KMS-11 (cell line): ENCODE measurements at regions not wholly inside any gene's neighbourhood (a gene's known extent, or its start where the extent isn't known, plus 50 kb on each side); places are given as distances from the start of the nearest gene placed in this dataset.

Experiments used
- H2AFZ ChIP-seq: fragments of 200-600 bp; sonication (generic); 2 replicates; pipeline ENCODE4 v1.6.1; 2016; ENCODE audit warnings: antibody characterized with exemption, mixed run types, low read depth
- H3K27ac ChIP-seq: fragments of 200-600 bp; sonication (generic); 2 replicates; pipeline ENCODE4 v1.6.1; 2016; ENCODE audit warnings: mild to moderate bottlenecking, mixed run types
- H3K27me3 ChIP-seq: fragments of 200-600 bp; sonication (generic); 2 replicates; pipeline ENCODE4 v1.6.1; 2017; ENCODE audit warnings: mild to moderate bottlenecking, low read depth, mixed run types, moderate library complexity; ENCODE audit not compliant: insufficient read depth
- H3K36me3 ChIP-seq: fragments of 200-600 bp; sonication (generic); 2 replicates; pipeline ENCODE4 v1.6.1; 2017; ENCODE audit warnings: mild to moderate bottlenecking, mixed run types; ENCODE audit not compliant: insufficient read depth
- H3K4me1 ChIP-seq: fragments of 200-600 bp; sonication (generic); 2 replicates; pipeline ENCODE4 v1.6.1; 2016; ENCODE audit warnings: mild to moderate bottlenecking, low read depth, mixed run types; ENCODE audit not compliant: poor library complexity, severe bottlenecking
- H3K4me2 ChIP-seq: fragments of 200-600 bp; sonication (generic); 2 replicates; pipeline ENCODE4 v1.7.0; 2016; ENCODE audit warnings: mild to moderate bottlenecking, mixed run types
- H3K4me3 ChIP-seq: fragments of 200-600 bp; sonication (generic); IDR thresholded peaks from 2 replicates; pipeline ENCODE4 v1.6.1; 2017; ENCODE audit warnings: low read depth, low read length, mixed read lengths; ENCODE audit not compliant: insufficient read depth
- H3K79me2 ChIP-seq: fragments of 200-600 bp; sonication (generic); 2 replicates; pipeline ENCODE4 v1.6.1; 2016; ENCODE audit warnings: low read depth, mixed run types; ENCODE audit not compliant: insufficient read depth
- H3K9ac ChIP-seq: fragments of 200-600 bp; sonication (generic); 2 replicates; pipeline ENCODE4 v1.6.1; 2016; ENCODE audit warnings: mild to moderate bottlenecking, mixed run types
- H4K20me1 ChIP-seq: fragments of 200-600 bp; sonication (generic); 2 replicates; pipeline ENCODE4 v1.6.1; 2016; ENCODE audit warnings: mild to moderate bottlenecking, mixed run types; ENCODE audit not compliant: insufficient read depth
- TF ChIP-seq, protein P1 (sequence below): fragments of 200-600 bp; sonication (generic); conservative IDR thresholded peaks from 2 replicates; pipeline ENCODE4 v1.6.1; 2017; ENCODE audit warnings: low read depth, mild to moderate bottlenecking, antibody characterized with exemption, low read length, moderate library complexity, mixed read lengths

DNA sequence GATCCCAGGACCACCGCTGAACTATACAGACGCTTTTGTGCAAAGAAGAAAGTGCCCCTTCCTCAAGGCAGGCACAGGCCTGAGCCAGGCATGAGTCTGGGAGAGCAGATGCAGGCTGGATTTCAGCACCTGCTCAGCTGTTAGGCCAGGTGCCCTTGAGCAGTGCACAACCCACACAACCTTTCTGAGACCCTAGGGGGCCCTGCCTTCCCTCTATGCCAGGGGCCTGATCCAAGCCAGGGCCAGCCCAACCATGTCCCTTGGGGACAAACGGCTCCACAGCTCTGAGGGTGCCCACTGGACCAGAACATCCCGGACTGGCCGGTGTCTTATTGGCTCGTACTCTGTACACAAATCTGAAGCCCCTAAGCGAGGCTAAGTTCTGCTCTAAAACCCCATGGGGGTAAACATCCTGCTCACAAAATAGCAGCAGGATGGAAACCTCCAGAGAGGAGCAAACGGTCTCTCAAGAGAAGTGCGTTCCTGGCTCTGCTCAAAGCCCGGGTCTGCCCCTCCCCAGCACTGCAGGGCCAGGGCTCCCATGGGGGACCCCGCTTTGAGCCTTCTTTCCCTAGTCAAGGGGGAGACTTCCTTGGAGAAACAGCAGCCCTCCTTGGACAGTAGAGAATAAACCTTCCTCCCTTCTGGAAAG lies 275.1 kb downstream of the NPHP4 start:
- Histone ChIP-seq H4K20me1 (no peaks in the 10 kb centered on the region), H3K4me3 (no peak overlapping the region), H3K9ac (no peak overlapping the region), H2AFZ (no peak overlapping the region), H3K4me2 (no peak overlapping the region), H3K36me3 (no peaks in the 10 kb centered on the region), H3K4me1 (no peaks in the 10 kb centered on the region), H3K79me2 (no peaks in the 10 kb centered on the region), H3K27me3 (peaks cover 45% of the 10 kb centered on the region), H3K27ac (no peak overlapping the region)
- TF ChIP-seq, protein P1, sequence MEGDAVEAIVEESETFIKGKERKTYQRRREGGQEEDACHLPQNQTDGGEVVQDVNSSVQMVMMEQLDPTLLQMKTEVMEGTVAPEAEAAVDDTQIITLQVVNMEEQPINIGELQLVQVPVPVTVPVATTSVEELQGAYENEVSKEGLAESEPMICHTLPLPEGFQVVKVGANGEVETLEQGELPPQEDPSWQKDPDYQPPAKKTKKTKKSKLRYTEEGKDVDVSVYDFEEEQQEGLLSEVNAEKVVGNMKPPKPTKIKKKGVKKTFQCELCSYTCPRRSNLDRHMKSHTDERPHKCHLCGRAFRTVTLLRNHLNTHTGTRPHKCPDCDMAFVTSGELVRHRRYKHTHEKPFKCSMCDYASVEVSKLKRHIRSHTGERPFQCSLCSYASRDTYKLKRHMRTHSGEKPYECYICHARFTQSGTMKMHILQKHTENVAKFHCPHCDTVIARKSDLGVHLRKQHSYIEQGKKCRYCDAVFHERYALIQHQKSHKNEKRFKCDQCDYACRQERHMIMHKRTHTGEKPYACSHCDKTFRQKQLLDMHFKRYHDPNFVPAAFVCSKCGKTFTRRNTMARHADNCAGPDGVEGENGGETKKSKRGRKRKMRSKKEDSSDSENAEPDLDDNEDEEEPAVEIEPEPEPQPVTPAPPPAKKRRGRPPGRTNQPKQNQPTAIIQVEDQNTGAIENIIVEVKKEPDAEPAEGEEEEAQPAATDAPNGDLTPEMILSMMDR, result no peak

DNA sequence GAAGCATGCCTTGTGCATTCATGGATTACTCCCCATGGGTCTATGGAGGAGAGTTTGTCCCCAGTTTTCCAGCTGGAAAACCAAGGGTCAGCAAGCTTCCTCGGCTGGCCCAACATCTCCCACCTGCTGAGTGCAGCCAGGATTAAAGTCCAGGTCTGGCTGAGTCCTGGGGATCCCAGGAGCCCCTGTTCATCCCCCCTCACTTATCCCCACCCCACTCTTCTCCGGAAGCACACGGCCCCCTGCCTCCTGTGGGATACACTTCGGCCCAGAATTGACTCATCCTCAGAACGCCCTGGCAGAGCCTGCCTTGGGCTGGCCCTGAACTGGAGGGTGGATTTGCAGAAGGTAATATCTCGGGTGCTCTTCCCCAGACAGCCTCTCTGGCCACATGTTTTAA lies 276.1 kb downstream of the NPHP4 start:
- H4K20me1 ChIP-seq, result no peaks in the 10 kb centered on the region
- H3K4me3 ChIP-seq, result no peak overlapping the region
- H3K4me1 ChIP-seq, result no peaks in the 10 kb centered on the region
- H3K36me3 ChIP-seq, result no peaks in the 10 kb centered on the region
- no peak overlapping the region for H2AFZ ChIP-seq
- H3K27ac ChIP-seq, result no peak overlapping the region
- no peak overlapping the region for H3K4me2 ChIP-seq
- peaks cover 43% of the 10 kb centered on the region for H3K27me3 ChIP-seq
- no peaks in the 10 kb centered on the region for H3K79me2 ChIP-seq
- TF ChIP-seq, protein P1, result no peak
- H3K9ac ChIP-seq, result no peak overlapping the region

DNA sequence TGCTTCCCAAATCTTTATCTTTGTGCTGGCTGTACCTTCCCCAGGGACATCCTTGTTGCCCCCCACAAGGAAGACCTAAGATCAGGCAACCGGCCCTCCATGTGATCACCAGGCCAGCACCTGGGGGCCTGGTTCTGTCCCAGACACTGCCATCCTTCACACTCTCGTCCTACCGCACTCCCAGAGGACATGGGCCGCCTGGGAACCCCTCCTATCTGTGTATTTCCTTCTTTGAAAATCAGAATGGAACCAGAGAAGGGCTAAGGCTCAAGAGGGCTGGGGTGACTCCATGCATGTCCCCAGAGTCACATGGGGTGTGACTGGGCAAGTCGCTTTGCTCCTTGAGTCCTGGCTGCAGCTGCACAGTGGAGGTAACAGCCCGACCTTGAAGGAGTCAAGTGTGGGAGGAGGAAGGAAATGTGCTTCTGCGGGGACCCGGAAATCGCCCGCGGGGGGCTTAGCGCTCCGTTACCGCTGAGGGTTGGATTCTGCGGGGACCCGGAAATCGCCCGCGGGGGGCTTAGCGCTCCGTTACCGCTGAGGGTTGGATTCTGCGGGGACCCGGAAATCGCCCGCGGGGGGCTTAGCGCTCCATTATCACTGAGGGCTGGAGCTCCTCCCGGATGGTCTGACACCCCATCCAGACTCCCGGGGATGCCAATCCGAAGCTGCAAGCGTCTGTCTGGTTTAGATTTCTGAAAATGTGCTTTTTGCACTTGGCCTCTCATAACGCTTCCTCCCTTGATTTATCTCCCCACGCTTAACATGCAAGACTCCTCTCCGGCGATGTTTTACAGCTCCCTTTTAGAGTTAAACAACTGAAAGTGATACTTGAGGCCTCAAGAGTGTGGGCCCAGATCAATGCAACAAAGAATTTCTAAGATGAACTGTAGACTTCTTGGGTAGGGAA lies 278.9 kb downstream of the NPHP4 start:
- no peaks in the 10 kb centered on the region for H4K20me1 ChIP-seq
- no peak overlapping the region for H3K9ac ChIP-seq
- H3K4me2 ChIP-seq, result no peak overlapping the region
- H3K79me2 ChIP-seq, result no peaks in the 10 kb centered on the region
- no peak overlapping the region for H2AFZ ChIP-seq
- TF ChIP-seq, protein P1, result no peak
- no peak overlapping the region for H3K4me3 ChIP-seq
- H3K27me3 ChIP-seq, result peaks cover 32% of the 10 kb centered on the region
- H3K4me1 ChIP-seq, result no peaks in the 10 kb centered on the region
- H3K36me3 ChIP-seq, result no peaks in the 10 kb centered on the region
- H3K27ac ChIP-seq, result no peak overlapping the region

DNA sequence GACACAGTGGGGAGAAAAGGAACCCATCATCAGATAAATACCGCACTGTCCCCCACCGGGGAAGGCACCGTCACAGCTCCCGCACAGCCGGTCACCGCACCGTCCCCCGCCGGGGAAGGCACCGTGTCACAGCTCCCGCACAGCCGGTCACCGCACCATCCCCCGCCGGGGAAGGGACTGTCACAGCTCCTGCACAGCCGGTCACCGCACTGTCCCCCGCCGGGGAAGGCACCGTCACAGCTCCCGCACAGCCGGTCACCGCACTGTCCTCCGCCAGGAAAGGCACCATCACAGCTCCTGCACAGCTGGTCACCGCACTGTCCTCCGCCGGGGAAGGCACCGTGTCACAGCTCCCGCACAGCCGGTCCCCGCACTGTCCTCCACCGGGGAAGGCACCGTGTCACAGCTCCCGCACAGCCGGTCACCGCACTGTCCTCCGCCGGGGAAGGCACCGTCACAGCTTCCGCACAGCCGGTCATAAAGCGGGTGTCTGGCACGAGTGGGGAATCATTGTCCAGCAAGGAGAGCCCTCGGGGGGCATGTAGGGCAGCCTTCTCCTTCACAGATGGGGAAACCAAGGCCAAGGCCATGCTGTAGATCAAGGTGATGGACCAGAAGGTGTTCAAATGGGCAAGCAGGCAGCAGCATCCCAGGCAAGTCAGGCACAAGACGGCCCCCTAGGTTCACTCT lies 280.1 kb downstream of the NPHP4 start:
- Histone ChIP-seq H4K20me1 (no peaks in the 10 kb centered on the region), H3K79me2 (no peaks in the 10 kb centered on the region), H3K9ac (no peak overlapping the region), H3K27ac (no peak overlapping the region), H3K4me1 (no peaks in the 10 kb centered on the region), H3K4me2 (no peak overlapping the region), H3K27me3 (peaks cover 26% of the 10 kb centered on the region; the same call in 1 of the 2 replicates), H3K4me3 (no peak overlapping the region), H2AFZ (no peak overlapping the region), H3K36me3 (no peaks in the 10 kb centered on the region)
- TF ChIP-seq, protein P1, result no peak
